Central memory CD8-positive, alpha-beta T cell (primary cell): ENCODE measurements at regions not wholly inside any gene's neighbourhood (a gene's known extent, or its start where the extent isn't known, plus 50 kb on each side); places are given as distances from the start of the nearest gene placed in this dataset.

ENCODE experiments used
- ATAC-seq: fragments of 150-1000 bp; cut with Tn5 transposase; replicated peaks from 2 replicates; pipeline ENCODE4 v1.10.0; 2022; ENCODE audit warnings: mild to moderate bottlenecking, moderate FRiP score, moderate number of reproducible peaks; ENCODE audit not compliant: poor library complexity, severe bottlenecking; ENCODE audit errors: extremely low read depth
- DNase-seq, 2 donors: peaks; one replicate each; pipeline ENCODE4 v3.0.0; 2021; ENCODE audit warnings: low spot score in 2 of 2
- H3K27ac Mint-ChIP-seq: one replicate; pipeline ENCODE4 v1.8.0; 2022; ENCODE audit warnings: low read depth, mild to moderate bottlenecking, moderate library complexity, mixed read lengths
- H3K27me3 Mint-ChIP-seq: one replicate; pipeline ENCODE4 v1.8.0; 2022; ENCODE audit warnings: mixed read lengths
- H3K36me3 Mint-ChIP-seq: one replicate; pipeline ENCODE4 v1.8.0; 2022; ENCODE audit warnings: mild to moderate bottlenecking, moderate library complexity, mixed read lengths; ENCODE audit not compliant: insufficient read depth
- H3K4me1 Mint-ChIP-seq: one replicate; pipeline ENCODE4 v1.8.0; 2022; ENCODE audit warnings: mixed read lengths
- H3K4me3 Mint-ChIP-seq: one replicate; pipeline ENCODE4 v1.8.0; 2022; ENCODE audit warnings: mild to moderate bottlenecking, moderate library complexity, mixed read lengths
- H3K9me3 Mint-ChIP-seq: one replicate; pipeline ENCODE4 v1.8.0; 2022; ENCODE audit warnings: mixed read lengths

GRCh38 chr10:2992401-2993198, 74.7 kb upstream of the PFKP start:
- Mint-ChIP-seq H3K27me3 (peaks cover 50% of the 10 kb centered on the region), H3K4me1 (no peaks in the 10 kb centered on the region), H3K4me3 (no peak overlapping the region), H3K9me3 (peaks cover 6% of the 10 kb centered on the region), H3K36me3 (no peaks in the 10 kb centered on the region), H3K27ac (no peak overlapping the region)
- no peak for DNase-seq
- no peak for ATAC-seq

DNA sequence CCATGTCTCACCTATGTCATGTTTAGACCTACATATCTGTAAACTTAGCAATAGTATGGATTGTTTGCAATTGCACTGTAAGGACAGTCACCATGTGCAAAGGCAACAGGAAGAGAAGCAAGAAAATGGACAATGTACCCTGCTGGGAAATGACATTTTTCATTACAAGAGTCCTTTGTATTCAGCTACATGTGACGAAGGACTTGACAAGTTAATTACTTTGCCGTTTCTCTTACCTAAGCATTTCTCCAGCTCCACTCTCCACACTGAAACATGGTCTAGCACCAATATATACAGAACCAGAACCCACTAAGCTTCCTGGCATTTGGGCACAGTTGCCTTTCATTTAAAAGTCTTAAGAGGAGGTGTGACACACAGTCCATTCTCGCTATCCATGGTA, 76.6 kb upstream of the PFKP start:
- ATAC-seq = no peak
- Mint-ChIP-seq H3K4me1 (peaks cover 4% of the 10 kb centered on the region), H3K36me3 (no peaks in the 10 kb centered on the region), H3K9me3 (peaks cover 6% of the 10 kb centered on the region), H3K27ac (no peak overlapping the region), H3K27me3 (peaks cover 50% of the 10 kb centered on the region), H3K4me3 (no peak overlapping the region)
- no peak for DNase-seq

- DNase-seq (no peak), ATAC-seq (no peak)
- H3K4me3 Mint-ChIP-seq = no peak overlapping the region
- peaks cover 6% of the 10 kb centered on the region for H3K9me3 Mint-ChIP-seq
- no peak overlapping the region for H3K27ac Mint-ChIP-seq
- peaks cover 4% of the 10 kb centered on the region for H3K4me1 Mint-ChIP-seq
- no peaks in the 10 kb centered on the region for H3K36me3 Mint-ChIP-seq
- peaks cover 54% of the 10 kb centered on the region for H3K27me3 Mint-ChIP-seq
Observed at GRCh38 chr10:2989292-2989947, 77.9 kb upstream of the PFKP start.

- Mint-ChIP-seq H3K9me3 (peaks cover 6% of the 10 kb centered on the region), H3K27ac (no peak overlapping the region), H3K4me1 (peaks cover 4% of the 10 kb centered on the region), H3K27me3 (peaks cover 54% of the 10 kb centered on the region), H3K4me3 (no peak overlapping the region), H3K36me3 (no peaks in the 10 kb centered on the region)
- ATAC-seq = no peak
- no peak for DNase-seq
Observed at GRCh38 chr10:2987185-2987768, 80.1 kb upstream of the PFKP start.

DNA sequence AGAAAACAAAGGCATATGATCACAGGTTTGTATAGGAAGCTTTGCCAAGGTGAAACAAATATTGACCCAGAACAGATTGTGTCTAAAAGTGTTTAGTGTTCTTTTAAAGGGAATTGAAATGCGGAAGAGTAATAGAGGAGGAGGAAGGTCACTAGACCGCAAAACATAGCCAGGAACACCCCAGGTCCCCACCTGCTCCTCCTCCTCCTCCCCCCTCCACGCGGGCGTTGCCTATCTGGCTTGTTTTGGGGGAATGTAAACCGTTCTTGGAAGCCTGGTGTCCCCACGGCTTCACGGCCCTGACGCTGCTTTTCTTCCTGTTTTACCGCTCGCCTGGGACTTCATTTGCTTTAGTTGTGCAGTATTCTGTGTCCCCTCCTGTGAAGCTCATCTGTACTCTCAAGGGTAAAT, 81.0 kb upstream of the PFKP start:
- H3K27ac Mint-ChIP-seq = no peak overlapping the region
- DNase-seq (no peak), ATAC-seq (no peak)
- peaks cover 54% of the 10 kb centered on the region for H3K27me3 Mint-ChIP-seq
- H3K4me3 Mint-ChIP-seq = no peak overlapping the region
- peaks cover 4% of the 10 kb centered on the region for H3K4me1 Mint-ChIP-seq
- H3K9me3 Mint-ChIP-seq = peaks cover 6% of the 10 kb centered on the region
- H3K36me3 Mint-ChIP-seq = no peaks in the 10 kb centered on the region

DNA sequence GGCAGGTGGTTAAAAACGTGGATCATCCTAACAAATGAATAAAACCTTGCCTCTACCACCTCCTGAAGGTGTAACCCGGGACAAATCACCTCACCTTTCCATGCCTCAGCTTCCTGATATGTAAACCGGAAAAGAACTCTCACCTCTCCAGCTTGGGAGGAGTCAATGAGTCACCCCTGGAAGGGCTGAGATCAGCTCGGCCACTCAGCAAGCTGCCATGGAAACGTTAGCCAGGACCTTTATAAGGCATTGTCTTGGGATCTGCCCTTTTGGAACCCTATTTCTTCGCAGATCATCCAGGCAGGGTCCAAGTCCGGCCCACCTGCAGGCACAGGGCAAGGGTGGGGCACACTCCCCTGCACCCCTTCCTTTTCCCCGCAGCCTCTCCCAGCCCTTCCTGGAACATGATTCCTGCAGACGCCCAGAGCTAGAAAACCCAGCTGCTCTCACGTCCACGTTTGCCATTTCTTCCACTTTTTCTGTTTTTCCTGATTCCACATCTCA, 81.6 kb upstream of the PFKP start:
- Mint-ChIP-seq H3K36me3 (no peaks in the 10 kb centered on the region), H3K4me3 (no peak overlapping the region), H3K27ac (no peak overlapping the region), H3K4me1 (peaks cover 4% of the 10 kb centered on the region), H3K27me3 (peaks cover 54% of the 10 kb centered on the region), H3K9me3 (peaks cover 6% of the 10 kb centered on the region)
- DNase-seq (no peak), ATAC-seq (no peak)

DNA sequence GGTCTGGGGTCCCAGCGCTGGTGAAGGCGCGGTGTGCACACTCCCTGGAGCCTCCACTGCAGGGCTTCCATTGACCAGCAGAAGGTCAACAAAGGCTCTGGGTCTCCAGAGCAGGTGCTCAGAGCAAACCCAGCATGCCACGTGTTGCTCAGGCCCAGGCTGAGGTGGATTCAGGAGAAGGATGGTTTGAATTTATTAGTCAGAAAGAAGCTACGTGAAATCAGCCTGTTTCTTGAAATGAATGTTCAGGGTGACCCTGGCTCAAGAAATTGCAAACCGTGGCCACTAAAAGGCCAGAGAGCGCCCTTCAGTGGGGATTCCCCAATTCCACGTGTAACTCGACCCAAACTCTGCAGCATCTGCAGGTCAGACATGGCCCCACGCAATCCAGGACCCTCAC, 82.7 kb upstream of the PFKP start:
- Mint-ChIP-seq H3K27me3 (peaks cover 52% of the 10 kb centered on the region), H3K4me1 (peaks cover 4% of the 10 kb centered on the region), H3K36me3 (no peaks in the 10 kb centered on the region)

DNA sequence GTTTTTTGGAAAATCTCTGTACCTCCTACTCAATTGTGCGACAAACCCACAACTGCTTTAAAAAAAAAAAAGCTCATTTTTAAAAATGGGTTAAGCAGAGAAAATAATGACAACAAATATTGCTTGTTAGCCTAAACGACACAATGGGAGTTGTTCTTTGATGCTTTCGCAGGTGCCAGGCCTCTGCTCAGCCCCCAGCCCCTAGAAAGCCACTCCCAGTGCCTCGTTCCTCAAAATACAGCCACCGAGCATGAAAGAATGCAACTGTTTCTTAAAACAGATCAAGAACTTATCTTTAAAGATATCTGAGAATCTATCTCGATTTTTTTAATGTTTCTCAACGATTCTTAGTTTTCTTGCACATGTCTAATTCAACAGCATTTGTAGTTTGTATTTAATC, 85.2 kb upstream of the PFKP start:
- H3K9me3 Mint-ChIP-seq = no peaks in the 10 kb centered on the region
- no peak overlapping the region for H3K4me3 Mint-ChIP-seq
- H3K27ac Mint-ChIP-seq = no peak overlapping the region
- no peak for DNase-seq
- H3K4me1 Mint-ChIP-seq = peaks cover 4% of the 10 kb centered on the region
- ATAC-seq = no peak
- H3K27me3 Mint-ChIP-seq = peaks cover 27% of the 10 kb centered on the region
- H3K36me3 Mint-ChIP-seq = no peaks in the 10 kb centered on the region

More for the DNA sequence above, 82.7 kb upstream of the PFKP start:
- no peak overlapping the region for H3K4me3 Mint-ChIP-seq
- DNase-seq (no peak), ATAC-seq (no peak)
- peaks cover 6% of the 10 kb centered on the region for H3K9me3 Mint-ChIP-seq
- H3K27ac Mint-ChIP-seq = no peak overlapping the region

DNA sequence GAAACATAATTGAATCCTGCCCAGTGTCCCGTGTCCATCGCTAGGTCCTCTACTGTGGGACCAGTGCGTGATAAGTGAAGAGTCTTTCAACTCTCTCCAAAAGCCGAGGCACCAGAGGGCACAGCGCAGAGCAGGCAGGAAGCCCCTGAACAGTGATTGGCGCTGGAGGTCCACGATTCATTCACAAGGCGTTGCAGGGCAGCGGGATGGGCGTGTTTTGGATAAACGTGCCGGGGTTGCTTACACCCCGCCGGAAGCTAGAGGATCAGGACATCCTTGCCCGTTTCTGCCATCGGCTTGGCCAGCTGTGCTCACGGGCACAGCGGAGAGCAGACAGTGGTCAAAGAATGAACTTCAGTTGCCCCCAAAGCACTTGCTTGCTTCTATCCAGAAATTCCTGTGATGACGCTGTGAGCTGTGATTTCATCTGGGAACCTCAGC, 86.0 kb upstream of the PFKP start:
- Mint-ChIP-seq H3K27me3 (peaks cover 19% of the 10 kb centered on the region), H3K27ac (no peak overlapping the region), H3K4me3 (no peak overlapping the region), H3K36me3 (no peaks in the 10 kb centered on the region), H3K9me3 (no peaks in the 10 kb centered on the region), H3K4me1 (no peaks in the 10 kb centered on the region)
- DNase-seq (no peak), ATAC-seq (no peak)

- DNase-seq = no peak
- H3K27ac Mint-ChIP-seq = no peak overlapping the region
- H3K9me3 Mint-ChIP-seq = no peaks in the 10 kb centered on the region
- no peak overlapping the region for H3K4me3 Mint-ChIP-seq
- no peaks in the 10 kb centered on the region for H3K36me3 Mint-ChIP-seq
- peaks cover 14% of the 10 kb centered on the region for H3K27me3 Mint-ChIP-seq
- ATAC-seq = no peak
- H3K4me1 Mint-ChIP-seq = no peaks in the 10 kb centered on the region
Observed at GRCh38 chr10:2980791-2981360, 86.5 kb upstream of the PFKP start.

DNA sequence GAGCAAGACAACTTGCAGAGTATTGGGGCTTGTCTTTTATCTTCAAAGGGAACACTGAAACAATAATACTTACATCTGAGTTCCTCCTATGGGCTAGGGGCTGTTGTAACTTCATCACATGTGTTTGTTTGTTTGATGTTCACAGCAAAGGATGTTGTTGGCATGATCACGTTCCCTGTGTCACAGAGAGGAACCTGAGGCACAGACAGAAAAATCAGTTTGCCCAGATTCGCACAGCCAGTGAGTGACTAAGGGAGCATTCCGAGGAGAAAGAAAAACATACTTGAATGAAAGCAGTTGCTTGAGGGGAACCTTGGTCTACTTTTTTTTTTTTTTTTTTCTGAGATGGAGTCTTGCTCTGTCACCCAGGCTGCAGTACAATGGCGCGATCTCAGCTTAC, 87.2 kb upstream of the PFKP start:
- H3K36me3 Mint-ChIP-seq = no peaks in the 10 kb centered on the region
- DNase-seq = no peak
- H3K9me3 Mint-ChIP-seq = no peaks in the 10 kb centered on the region
- ATAC-seq = no peak
- H3K27ac Mint-ChIP-seq = no peak overlapping the region
- H3K4me1 Mint-ChIP-seq = no peaks in the 10 kb centered on the region
- peaks cover 6% of the 10 kb centered on the region for H3K27me3 Mint-ChIP-seq
- H3K4me3 Mint-ChIP-seq = no peak overlapping the region

DNA sequence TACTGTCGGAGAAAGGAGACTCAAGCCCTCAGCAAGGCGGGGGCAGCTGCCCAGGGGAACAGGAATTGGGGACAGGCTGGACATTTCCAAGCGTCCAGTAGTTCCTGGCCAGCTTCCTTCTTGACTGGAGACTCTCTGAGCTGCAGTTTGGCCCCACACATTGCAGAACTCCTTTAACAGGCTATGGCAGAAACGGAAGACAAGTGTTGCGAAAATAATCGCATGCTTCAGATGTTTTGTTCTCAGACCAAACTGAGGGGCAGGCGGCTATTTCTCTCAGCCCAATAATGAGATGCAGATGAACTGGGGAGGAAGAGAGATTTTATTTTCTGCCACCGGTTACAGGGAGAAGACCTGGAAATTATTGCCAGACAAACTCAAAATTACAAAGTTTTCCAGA, 88.0 kb upstream of the PFKP start:
- no peaks in the 10 kb centered on the region for H3K27me3 Mint-ChIP-seq
- no peaks in the 10 kb centered on the region for H3K36me3 Mint-ChIP-seq
- H3K4me1 Mint-ChIP-seq = no peaks in the 10 kb centered on the region
- no peak for DNase-seq
- ATAC-seq = no peak
- H3K27ac Mint-ChIP-seq = no peak overlapping the region
- no peaks in the 10 kb centered on the region for H3K9me3 Mint-ChIP-seq
- H3K4me3 Mint-ChIP-seq = no peak overlapping the region
